ENCODE measurements at regions not wholly inside any gene's neighbourhood (a gene's known extent, or its start where the extent isn't known, plus 50 kb on each side); places are given as distances from the start of the nearest gene placed in this dataset.
"Not testable (repeated sequence)": the region's sequence is repeated elsewhere in the genome, so short reads cannot be mapped to it uniquely, and the experiment has no call there.

DNA sequence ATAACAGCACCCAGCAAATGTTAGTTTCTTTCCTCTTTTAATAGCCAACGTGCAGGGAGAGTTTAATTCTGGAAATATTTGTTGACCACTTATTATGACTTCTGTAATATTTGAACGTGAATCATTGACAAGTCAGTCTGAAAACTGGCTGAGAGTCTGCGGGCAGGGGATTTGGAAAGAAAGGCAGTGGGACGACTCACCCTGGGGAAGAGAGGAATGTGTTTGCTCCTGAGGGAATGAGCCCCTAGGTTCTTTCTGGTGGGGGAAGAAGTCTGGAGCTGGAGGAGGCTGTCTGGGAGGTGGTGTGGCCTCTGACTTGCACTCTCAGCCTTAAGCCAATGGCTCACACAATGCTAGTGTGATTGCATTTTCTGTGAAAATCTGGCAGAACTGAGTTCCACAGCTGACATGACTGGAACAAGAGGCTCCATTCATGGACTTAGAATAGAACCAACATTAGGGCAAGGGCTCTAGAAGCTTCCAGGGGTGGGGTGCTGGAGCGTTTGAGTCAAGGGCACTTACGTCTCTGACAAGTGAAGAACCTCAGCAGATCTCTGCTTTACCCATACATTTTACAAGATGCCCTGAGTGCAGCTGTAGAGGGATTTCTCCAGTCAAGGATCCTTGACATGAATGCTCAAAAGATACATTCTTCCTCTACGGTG is 100.7 kb downstream of the KBTBD2 start:
- TF ChIP-seq, protein P1, sequence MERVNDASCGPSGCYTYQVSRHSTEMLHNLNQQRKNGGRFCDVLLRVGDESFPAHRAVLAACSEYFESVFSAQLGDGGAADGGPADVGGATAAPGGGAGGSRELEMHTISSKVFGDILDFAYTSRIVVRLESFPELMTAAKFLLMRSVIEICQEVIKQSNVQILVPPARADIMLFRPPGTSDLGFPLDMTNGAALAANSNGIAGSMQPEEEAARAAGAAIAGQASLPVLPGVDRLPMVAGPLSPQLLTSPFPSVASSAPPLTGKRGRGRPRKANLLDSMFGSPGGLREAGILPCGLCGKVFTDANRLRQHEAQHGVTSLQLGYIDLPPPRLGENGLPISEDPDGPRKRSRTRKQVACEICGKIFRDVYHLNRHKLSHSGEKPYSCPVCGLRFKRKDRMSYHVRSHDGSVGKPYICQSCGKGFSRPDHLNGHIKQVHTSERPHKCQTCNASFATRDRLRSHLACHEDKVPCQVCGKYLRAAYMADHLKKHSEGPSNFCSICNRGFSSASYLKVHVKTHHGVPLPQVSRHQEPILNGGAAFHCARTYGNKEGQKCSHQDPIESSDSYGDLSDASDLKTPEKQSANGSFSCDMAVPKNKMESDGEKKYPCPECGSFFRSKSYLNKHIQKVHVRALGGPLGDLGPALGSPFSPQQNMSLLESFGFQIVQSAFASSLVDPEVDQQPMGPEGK (CRISPR knock-in tag; IDR thresholded peaks at IDR 0.05; ENCODE audit: borderline replicate concordance), result not testable (repeated sequence)
- not testable (repeated sequence) for TF ChIP-seq GLIS3 (CRISPR knock-in tag; IDR thresholded peaks at IDR 0.05); ZFP3 (CRISPR knock-in tag; IDR thresholded peaks at IDR 0.05); RARB (CRISPR knock-in tag; IDR thresholded peaks at IDR 0.05); ZNF70 (CRISPR knock-in tag; IDR thresholded peaks at IDR 0.05); ZNF565 (CRISPR knock-in tag; conservative IDR thresholded peaks at IDR 0.05; ENCODE audit: low read depth); ISL1 (CRISPR knock-in tag; IDR thresholded peaks at IDR 0.05); CSDC2 (CRISPR knock-in tag; IDR thresholded peaks at IDR 0.05); ZC3H10 (CRISPR knock-in tag; IDR thresholded peaks at IDR 0.05)
